WTC11 (cell line): ENCODE measurements at regions not wholly inside any gene's neighbourhood (a gene's known extent, or its start where the extent isn't known, plus 50 kb on each side); places are given as distances from the start of the nearest gene placed in this dataset.

Experiments used
- ATAC-seq: fragments of 200-7000 bp; cut with Tn5 transposase; 2 replicates; pipeline ENCODE4 v1.10.0; 2021; ENCODE audit warnings: mild to moderate bottlenecking, moderate library complexity
- CTCF ChIA-PET: fragments of 300-600 bp; sonication (Branson Sonifier 250); formaldehyde crosslinking; loops from one replicate; lab custom pipeline; 2021; ENCODE audit warnings: antibody characterized with exemption; lab: Charles Lee
- POLR2A ChIA-PET: fragments of 350-600 bp; sonication (Branson Sonifier 250); formaldehyde crosslinking; loops from one replicate; lab custom pipeline; 2021; ENCODE audit warnings: antibody characterized with exemption; lab: Charles Lee
- DNase-seq: peaks from one replicate; pipeline ENCODE4 v3.0.0; 2021; ENCODE audit warnings: low spot score
- H3K27ac Mint-ChIP-seq: 2 replicates; pipeline ENCODE4 v1.8.0; 2021; ENCODE audit warnings: mixed read lengths
- H3K27me3 Mint-ChIP-seq: 2 replicates; pipeline ENCODE4 v1.8.0; 2021; ENCODE audit warnings: low read depth, mild to moderate bottlenecking, moderate library complexity, mixed read lengths
- H3K36me3 Mint-ChIP-seq: 2 replicates; pipeline ENCODE4 v1.8.0; 2021; ENCODE audit warnings: mixed read lengths
- H3K4me1 Mint-ChIP-seq: 2 replicates; pipeline ENCODE4 v1.8.0; 2022; ENCODE audit warnings: mixed read lengths
- H3K4me3 Mint-ChIP-seq: 2 replicates; pipeline ENCODE4 v1.8.0; 2021; ENCODE audit warnings: mild to moderate bottlenecking, moderate library complexity, mixed read lengths
- H3K9me3 Mint-ChIP-seq: 2 replicates; pipeline ENCODE4 v1.8.0; 2021; ENCODE audit warnings: mixed read lengths
- FOXJ3 ChIP-seq: sonication (generic); formaldehyde crosslinking; IDR thresholded peaks from 2 replicates; pipeline ENCODE4 v1.9.0; 2021; ENCODE audit warnings: missing genetic modification reagents, mild to moderate bottlenecking, borderline replicate concordance
- HMGA2 ChIP-seq: fragments of 250-450 bp; sonication (Bioruptor Pico); IDR thresholded peaks from 2 replicates; pipeline ENCODE4 v1.4.0; 2021; ENCODE audit warnings: mild to moderate bottlenecking, moderate library complexity
- ZNF121 ChIP-seq: sonication (generic); formaldehyde crosslinking; IDR thresholded peaks from 2 replicates; pipeline ENCODE4 v1.8.0; 2023; ENCODE audit warnings: missing genetic modification reagents
- ZNF138 ChIP-seq: sonication (generic); formaldehyde crosslinking; conservative IDR thresholded peaks from 2 replicates; pipeline ENCODE4 v1.8.1; 2022; ENCODE audit warnings: mild to moderate bottlenecking, moderate library complexity, missing genetic modification reagents
- ZNF232 ChIP-seq: sonication (generic); formaldehyde crosslinking; IDR thresholded peaks from 2 replicates; pipeline ENCODE4 v1.8.0; 2022; ENCODE audit warnings: mild to moderate bottlenecking, missing genetic modification reagents
- ZNF416 ChIP-seq: fragments of 250-450 bp; sonication (Bioruptor Pico); IDR thresholded peaks from 2 replicates; pipeline ENCODE4 v1.9.0; 2021; ENCODE audit warnings: mild to moderate bottlenecking, inconsistent platforms
- TF ChIP-seq, protein P1 (sequence below): fragments of 250-450 bp; sonication (Bioruptor Pico); IDR thresholded peaks from 2 replicates; pipeline ENCODE4 v1.8.0; 2021; ENCODE audit warnings: mild to moderate bottlenecking
- TF ChIP-seq, protein P2 (sequence below): sonication (generic); formaldehyde crosslinking; IDR thresholded peaks from 2 replicates; pipeline ENCODE4 v1.8.0; 2023; ENCODE audit warnings: missing genetic modification reagents
- TF ChIP-seq, protein P3 (sequence below): fragments of 250-450 bp; sonication (Bioruptor Pico); IDR thresholded peaks from 2 replicates; pipeline ENCODE4 v2.1.2; 2022; ENCODE audit warnings: mild to moderate bottlenecking, moderate library complexity
- TF ChIP-seq, protein P4 (sequence below): fragments of 250-450 bp; sonication (Bioruptor Pico); IDR thresholded peaks from 2 replicates; pipeline ENCODE4 v1.9.0; 2021; ENCODE audit warnings: mild to moderate bottlenecking, borderline replicate concordance
- TF ChIP-seq, protein P5 (sequence below): fragments of 250-450 bp; sonication (Bioruptor Pico); IDR thresholded peaks from 2 replicates; pipeline ENCODE4 v1.9.0; 2021; ENCODE audit warnings: mild to moderate bottlenecking
- TF ChIP-seq, protein P6 (sequence below): sonication (generic); formaldehyde crosslinking; IDR thresholded peaks from 2 replicates; pipeline ENCODE4 v1.8.1; 2023; ENCODE audit warnings: mild to moderate bottlenecking, missing genetic modification reagents, moderate library complexity
- TF ChIP-seq, protein P7 (sequence below): sonication (generic); formaldehyde crosslinking; IDR thresholded peaks from 2 replicates; pipeline ENCODE4 v1.8.1; 2023; ENCODE audit warnings: mild to moderate bottlenecking, missing genetic modification reagents
- TF ChIP-seq, protein P8 (sequence below): sonication (generic); formaldehyde crosslinking; IDR thresholded peaks from 2 replicates; pipeline ENCODE4 v1.8.1; 2023; ENCODE audit warnings: mild to moderate bottlenecking, missing genetic modification reagents, moderate library complexity

DNA sequence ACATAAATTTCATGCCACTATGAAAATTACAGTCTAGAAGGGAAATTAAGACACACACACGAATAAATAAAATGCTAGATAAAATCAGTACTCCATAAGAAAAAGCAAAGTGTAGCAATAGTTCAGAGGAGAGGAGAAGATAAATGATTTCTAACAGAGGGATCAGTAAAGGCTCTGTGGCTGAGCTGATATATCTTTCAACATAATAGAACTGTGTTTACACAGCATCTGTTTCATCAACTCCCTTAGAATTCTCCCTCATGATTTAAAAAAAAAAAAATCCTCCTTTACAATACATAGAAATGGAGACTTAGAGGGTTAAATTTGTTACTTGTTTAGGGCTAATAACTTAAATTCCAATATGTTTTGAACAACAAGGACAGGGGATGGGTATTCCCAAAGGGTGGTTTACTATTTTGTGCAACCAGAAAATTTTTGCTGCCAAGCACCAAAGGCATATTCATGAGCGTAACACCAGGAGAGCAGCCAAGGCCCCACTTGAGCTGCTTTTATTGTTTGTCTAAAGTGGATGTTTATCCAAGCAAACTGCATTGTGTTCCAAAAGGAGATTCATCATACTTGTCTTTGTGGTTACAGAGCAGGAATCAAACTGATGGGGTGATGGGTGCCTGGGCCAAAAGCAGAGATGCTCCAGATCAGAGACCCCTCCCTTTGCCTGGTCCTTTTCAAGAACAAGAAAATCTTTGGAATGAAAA, 162.7 kb downstream of the BMP4 start:
- peaks cover 6% of the 10 kb centered on the region for H3K4me1 Mint-ChIP-seq
- H3K4me3 Mint-ChIP-seq, result no peak overlapping the region
- H3K27ac Mint-ChIP-seq, result no peak overlapping the region
- no peak for TF ChIP-seq ZNF232 (CRISPR knock-in tag)
- TF ChIP-seq, protein P1, sequence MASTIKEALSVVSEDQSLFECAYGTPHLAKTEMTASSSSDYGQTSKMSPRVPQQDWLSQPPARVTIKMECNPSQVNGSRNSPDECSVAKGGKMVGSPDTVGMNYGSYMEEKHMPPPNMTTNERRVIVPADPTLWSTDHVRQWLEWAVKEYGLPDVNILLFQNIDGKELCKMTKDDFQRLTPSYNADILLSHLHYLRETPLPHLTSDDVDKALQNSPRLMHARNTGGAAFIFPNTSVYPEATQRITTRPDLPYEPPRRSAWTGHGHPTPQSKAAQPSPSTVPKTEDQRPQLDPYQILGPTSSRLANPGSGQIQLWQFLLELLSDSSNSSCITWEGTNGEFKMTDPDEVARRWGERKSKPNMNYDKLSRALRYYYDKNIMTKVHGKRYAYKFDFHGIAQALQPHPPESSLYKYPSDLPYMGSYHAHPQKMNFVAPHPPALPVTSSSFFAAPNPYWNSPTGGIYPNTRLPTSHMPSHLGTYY (CRISPR knock-in tag), result no peak
- ATAC-seq (no peak), DNase-seq (no peak)
- CTCF ChIA-PET, result interaction anchor here (1.0 to 1.3 kb wide), 2 partner anchors 83 to 254 kb away, joined by 3 read pairs; no protein-coding TSS in a partner anchor
- H3K27me3 Mint-ChIP-seq, result no peaks in the 10 kb centered on the region
- H3K9me3 Mint-ChIP-seq, result no peaks in the 10 kb centered on the region
- no peaks in the 10 kb centered on the region for H3K36me3 Mint-ChIP-seq
- POLR2A ChIA-PET, result no interaction called here

DNA sequence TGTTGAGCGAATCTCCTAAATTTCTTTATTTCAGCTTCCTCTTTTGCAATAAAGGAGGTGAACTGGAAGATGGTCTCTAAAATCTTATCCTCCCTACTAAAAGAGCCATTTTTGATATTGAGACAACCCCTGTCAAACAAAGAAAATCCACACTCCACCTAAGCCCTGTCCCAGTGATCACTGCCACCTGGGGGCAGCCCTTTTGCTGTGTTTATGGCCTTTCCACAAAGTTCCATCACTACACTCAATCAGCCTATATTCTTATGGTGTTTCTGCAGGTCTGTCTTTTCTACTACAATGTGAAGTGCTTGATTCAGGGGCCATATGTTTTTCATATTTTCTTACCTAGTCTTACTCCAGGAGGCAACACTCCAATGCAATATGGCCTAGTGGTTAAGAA, 163.7 kb downstream of the BMP4 start:
- CTCF ChIA-PET, result interaction anchor here (1.0 to 1.3 kb wide), 2 partner anchors 82 to 253 kb away, joined by 3 read pairs; no protein-coding TSS in a partner anchor
- peaks cover 10% of the 10 kb centered on the region for H3K4me1 Mint-ChIP-seq
- TF ChIP-seq ZNF416 (CRISPR knock-in tag) (no peak), ZNF138 (no peak), ZNF121 (CRISPR knock-in tag) (no peak)
- TF ChIP-seq, protein P2, sequence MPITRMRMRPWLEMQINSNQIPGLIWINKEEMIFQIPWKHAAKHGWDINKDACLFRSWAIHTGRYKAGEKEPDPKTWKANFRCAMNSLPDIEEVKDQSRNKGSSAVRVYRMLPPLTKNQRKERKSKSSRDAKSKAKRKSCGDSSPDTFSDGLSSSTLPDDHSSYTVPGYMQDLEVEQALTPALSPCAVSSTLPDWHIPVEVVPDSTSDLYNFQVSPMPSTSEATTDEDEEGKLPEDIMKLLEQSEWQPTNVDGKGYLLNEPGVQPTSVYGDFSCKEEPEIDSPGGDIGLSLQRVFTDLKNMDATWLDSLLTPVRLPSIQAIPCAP (CRISPR knock-in tag), result no peak
- TF ChIP-seq, protein P3, sequence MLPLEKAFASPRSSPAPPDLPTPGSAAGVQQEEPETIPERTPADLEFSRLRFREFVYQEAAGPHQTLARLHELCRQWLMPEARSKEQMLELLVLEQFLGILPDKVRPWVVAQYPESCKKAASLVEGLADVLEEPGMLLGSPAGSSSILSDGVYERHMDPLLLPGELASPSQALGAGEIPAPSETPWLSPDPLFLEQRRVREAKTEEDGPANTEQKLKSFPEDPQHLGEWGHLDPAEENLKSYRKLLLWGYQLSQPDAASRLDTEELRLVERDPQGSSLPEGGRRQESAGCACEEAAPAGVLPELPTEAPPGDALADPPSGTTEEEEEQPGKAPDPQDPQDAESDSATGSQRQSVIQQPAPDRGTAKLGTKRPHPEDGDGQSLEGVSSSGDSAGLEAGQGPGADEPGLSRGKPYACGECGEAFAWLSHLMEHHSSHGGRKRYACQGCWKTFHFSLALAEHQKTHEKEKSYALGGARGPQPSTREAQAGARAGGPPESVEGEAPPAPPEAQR (CRISPR knock-in tag), result no peak
- TF ChIP-seq, protein P4, sequence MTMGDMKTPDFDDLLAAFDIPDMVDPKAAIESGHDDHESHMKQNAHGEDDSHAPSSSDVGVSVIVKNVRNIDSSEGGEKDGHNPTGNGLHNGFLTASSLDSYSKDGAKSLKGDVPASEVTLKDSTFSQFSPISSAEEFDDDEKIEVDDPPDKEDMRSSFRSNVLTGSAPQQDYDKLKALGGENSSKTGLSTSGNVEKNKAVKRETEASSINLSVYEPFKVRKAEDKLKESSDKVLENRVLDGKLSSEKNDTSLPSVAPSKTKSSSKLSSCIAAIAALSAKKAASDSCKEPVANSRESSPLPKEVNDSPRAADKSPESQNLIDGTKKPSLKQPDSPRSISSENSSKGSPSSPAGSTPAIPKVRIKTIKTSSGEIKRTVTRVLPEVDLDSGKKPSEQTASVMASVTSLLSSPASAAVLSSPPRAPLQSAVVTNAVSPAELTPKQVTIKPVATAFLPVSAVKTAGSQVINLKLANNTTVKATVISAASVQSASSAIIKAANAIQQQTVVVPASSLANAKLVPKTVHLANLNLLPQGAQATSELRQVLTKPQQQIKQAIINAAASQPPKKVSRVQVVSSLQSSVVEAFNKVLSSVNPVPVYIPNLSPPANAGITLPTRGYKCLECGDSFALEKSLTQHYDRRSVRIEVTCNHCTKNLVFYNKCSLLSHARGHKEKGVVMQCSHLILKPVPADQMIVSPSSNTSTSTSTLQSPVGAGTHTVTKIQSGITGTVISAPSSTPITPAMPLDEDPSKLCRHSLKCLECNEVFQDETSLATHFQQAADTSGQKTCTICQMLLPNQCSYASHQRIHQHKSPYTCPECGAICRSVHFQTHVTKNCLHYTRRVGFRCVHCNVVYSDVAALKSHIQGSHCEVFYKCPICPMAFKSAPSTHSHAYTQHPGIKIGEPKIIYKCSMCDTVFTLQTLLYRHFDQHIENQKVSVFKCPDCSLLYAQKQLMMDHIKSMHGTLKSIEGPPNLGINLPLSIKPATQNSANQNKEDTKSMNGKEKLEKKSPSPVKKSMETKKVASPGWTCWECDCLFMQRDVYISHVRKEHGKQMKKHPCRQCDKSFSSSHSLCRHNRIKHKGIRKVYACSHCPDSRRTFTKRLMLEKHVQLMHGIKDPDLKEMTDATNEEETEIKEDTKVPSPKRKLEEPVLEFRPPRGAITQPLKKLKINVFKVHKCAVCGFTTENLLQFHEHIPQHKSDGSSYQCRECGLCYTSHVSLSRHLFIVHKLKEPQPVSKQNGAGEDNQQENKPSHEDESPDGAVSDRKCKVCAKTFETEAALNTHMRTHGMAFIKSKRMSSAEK (CRISPR knock-in tag), result no peak

DNA sequence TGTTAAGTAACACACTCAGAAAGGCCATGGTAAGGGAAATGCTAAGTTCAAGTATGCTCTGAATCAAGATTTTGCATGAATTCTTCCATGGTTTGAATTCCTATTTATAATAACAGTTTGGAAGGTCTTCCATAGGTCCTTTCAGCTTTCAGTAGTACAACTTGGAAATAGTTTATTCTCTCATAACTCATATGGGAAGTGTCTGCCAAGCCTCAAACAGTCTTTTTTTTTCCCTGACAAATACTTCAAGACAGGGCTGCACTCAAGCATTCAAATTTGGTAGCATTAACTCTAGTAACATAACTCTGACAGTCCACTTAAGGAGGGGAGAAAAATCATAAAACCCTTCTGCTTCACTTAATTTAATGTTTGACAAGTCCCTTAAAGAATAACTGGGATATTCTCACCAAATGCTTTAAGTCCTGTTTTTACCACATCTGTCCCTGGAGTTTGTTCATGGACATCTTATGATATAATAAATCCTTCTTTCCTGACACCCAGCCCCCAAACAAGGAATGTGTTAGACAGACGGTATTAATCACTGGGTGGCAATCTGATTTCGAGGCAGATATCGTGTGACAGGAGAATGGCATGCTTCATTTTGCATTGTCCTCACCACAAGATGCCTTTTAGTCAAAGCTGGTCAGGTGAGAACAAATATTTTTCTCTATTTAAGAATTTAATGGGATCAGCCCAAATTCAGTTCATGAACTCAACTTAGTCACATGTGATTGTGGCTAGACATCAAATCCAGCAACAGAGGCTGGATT, 165.7 kb downstream of the BMP4 start:
- H3K27ac Mint-ChIP-seq, result no peak overlapping the region
- ATAC-seq, result no peak
- peaks cover 10% of the 10 kb centered on the region for H3K4me1 Mint-ChIP-seq
- H3K27me3 Mint-ChIP-seq, result no peaks in the 10 kb centered on the region
- no peak for DNase-seq
- POLR2A ChIA-PET, result no interaction called here
- H3K4me3 Mint-ChIP-seq, result no peak overlapping the region
- CTCF ChIA-PET, result no interaction called here
- peaks cover 2% of the 10 kb centered on the region for H3K9me3 Mint-ChIP-seq
- H3K36me3 Mint-ChIP-seq, result no peaks in the 10 kb centered on the region
- TF ChIP-seq FOXJ3 (CRISPR knock-in tag) (no peak), ZNF138 (no peak), HMGA2 (CRISPR knock-in tag) (no peak)
- TF ChIP-seq, protein P5, sequence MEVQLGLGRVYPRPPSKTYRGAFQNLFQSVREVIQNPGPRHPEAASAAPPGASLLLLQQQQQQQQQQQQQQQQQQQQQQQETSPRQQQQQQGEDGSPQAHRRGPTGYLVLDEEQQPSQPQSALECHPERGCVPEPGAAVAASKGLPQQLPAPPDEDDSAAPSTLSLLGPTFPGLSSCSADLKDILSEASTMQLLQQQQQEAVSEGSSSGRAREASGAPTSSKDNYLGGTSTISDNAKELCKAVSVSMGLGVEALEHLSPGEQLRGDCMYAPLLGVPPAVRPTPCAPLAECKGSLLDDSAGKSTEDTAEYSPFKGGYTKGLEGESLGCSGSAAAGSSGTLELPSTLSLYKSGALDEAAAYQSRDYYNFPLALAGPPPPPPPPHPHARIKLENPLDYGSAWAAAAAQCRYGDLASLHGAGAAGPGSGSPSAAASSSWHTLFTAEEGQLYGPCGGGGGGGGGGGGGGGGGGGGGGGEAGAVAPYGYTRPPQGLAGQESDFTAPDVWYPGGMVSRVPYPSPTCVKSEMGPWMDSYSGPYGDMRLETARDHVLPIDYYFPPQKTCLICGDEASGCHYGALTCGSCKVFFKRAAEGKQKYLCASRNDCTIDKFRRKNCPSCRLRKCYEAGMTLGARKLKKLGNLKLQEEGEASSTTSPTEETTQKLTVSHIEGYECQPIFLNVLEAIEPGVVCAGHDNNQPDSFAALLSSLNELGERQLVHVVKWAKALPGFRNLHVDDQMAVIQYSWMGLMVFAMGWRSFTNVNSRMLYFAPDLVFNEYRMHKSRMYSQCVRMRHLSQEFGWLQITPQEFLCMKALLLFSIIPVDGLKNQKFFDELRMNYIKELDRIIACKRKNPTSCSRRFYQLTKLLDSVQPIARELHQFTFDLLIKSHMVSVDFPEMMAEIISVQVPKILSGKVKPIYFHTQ, result no peak
- TF ChIP-seq, protein P6, sequence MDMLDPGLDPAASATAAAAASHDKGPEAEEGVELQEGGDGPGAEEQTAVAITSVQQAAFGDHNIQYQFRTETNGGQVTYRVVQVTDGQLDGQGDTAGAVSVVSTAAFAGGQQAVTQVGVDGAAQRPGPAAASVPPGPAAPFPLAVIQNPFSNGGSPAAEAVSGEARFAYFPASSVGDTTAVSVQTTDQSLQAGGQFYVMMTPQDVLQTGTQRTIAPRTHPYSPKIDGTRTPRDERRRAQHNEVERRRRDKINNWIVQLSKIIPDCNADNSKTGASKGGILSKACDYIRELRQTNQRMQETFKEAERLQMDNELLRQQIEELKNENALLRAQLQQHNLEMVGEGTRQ (CRISPR knock-in tag), result no peak
- TF ChIP-seq, protein P7, sequence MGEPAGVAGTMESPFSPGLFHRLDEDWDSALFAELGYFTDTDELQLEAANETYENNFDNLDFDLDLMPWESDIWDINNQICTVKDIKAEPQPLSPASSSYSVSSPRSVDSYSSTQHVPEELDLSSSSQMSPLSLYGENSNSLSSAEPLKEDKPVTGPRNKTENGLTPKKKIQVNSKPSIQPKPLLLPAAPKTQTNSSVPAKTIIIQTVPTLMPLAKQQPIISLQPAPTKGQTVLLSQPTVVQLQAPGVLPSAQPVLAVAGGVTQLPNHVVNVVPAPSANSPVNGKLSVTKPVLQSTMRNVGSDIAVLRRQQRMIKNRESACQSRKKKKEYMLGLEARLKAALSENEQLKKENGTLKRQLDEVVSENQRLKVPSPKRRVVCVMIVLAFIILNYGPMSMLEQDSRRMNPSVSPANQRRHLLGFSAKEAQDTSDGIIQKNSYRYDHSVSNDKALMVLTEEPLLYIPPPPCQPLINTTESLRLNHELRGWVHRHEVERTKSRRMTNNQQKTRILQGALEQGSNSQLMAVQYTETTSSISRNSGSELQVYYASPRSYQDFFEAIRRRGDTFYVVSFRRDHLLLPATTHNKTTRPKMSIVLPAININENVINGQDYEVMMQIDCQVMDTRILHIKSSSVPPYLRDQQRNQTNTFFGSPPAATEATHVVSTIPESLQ (CRISPR knock-in tag), result no peak
- TF ChIP-seq, protein P8, sequence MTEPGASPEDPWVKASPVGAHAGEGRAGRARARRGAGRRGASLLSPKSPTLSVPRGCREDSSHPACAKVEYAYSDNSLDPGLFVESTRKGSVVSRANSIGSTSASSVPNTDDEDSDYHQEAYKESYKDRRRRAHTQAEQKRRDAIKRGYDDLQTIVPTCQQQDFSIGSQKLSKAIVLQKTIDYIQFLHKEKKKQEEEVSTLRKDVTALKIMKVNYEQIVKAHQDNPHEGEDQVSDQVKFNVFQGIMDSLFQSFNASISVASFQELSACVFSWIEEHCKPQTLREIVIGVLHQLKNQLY (CRISPR knock-in tag), result no peak

More for the DNA sequence above, 163.7 kb downstream of the BMP4 start:
- POLR2A ChIA-PET, result no interaction called here
- H3K27ac Mint-ChIP-seq, result no peak overlapping the region
- no peaks in the 10 kb centered on the region for H3K9me3 Mint-ChIP-seq
- no peak overlapping the region for H3K4me3 Mint-ChIP-seq
- DNase-seq (peak; percentile 19), ATAC-seq (peak; percentile 63)
- no peaks in the 10 kb centered on the region for H3K27me3 Mint-ChIP-seq
- H3K36me3 Mint-ChIP-seq, result no peaks in the 10 kb centered on the region
